Gastrocnemius medialis (tissue), 4 donors: ENCODE measurements at regions not wholly inside any gene's neighbourhood (a gene's known extent, or its start where the extent isn't known, plus 50 kb on each side); places are given as distances from the start of the nearest gene placed in this dataset.

Source experiments
- ATAC-seq, 2 donors: fragments of 150-250 bp; one replicate each; pipeline ENCODE4 v1.9.1; 2016
- DNase-seq, 2 donors: peaks; one replicate each; pipeline ENCODE4 v3.0.0-alpha.2; 2019
- H3K27ac ChIP-seq, 4 donors: fragments of 200-600 bp; sonication (generic); 1 replicate in 1 of 4; 2 replicates in 3 of 4; pipeline ENCODE4 v1.5.1; 2016 to 2018; ENCODE audit warnings: mild to moderate bottlenecking in 2 of 4, moderate library complexity in 1 of 4
- H3K27me3 ChIP-seq, 3 donors: fragments of 200-600 bp; sonication (generic) in 2 of 3; 1 replicate in 1 of 3; 2 replicates in 2 of 3; pipeline versions ENCODE4 v1.5.1 to v1.6.0; 2016 to 2019; ENCODE audit warnings: mild to moderate bottlenecking in 1 of 3, moderate library complexity in 1 of 3
- H3K36me3 ChIP-seq, 2 donors: fragments of 200-600 bp; sonication (generic) in 1 of 2; one replicate each; pipeline ENCODE4 v1.5.1; 2017 to 2018
- H3K4me1 ChIP-seq, 2 donors: fragments of 200-600 bp; sonication (generic) in 1 of 2; one replicate each; pipeline ENCODE4 v1.5.1; 2016 to 2017; ENCODE audit warnings: mild to moderate bottlenecking in 2 of 2
- H3K4me3 ChIP-seq, 4 donors: fragments of 200-600 bp; sonication (generic) in 3 of 4; 1 replicate in 1 of 4; 2 replicates in 3 of 4; pipeline ENCODE4 v1.5.1; 2016 to 2019; ENCODE audit warnings: mild to moderate bottlenecking in 2 of 4
- H3K9me3 ChIP-seq, 3 donors: fragments of 200-600 bp; sonication (generic) in 2 of 3; 1 replicate in 1 of 3; 2 replicates in 2 of 3; pipeline ENCODE4 v1.5.1; 2016 to 2019
- CTCF ChIP-seq, 5 experiments: fragments of 450-650 bp in 3 of 5; fragments of 200-600 bp in 2 of 5; sonication (generic) in 2 of 5; IDR thresholded peaks in 4 of 5; conservative IDR thresholded peaks in 1 of 5; 1 replicate in 4 of 5; 2 replicates in 1 of 5; pipeline ENCODE4 v1.5.1; 2016 to 2019; ENCODE audit warnings: antibody characterized with exemption in 5 of 5, mild to moderate bottlenecking in 3 of 5, moderate library complexity in 3 of 5
- POLR2A ChIP-seq, 2 donors: fragments of 450-650 bp; IDR thresholded peaks; one replicate each; pipeline ENCODE4 v1.6.1; 2017; ENCODE audit warnings: antibody characterized with exemption in 2 of 2, mild to moderate bottlenecking in 2 of 2, moderate library complexity in 2 of 2
- in situ Hi-C, 4 donors: fragments of 200-750 bp; cut with MboI; loops; one replicate each; pipeline versions ENCODE4 v1.15.0 to v1.8.0; 2017; ENCODE audit warnings: low sequenced_read_pairs in 4 of 4
- intact Hi-C: fragments of 100-400 bp; cut with DNase I; formaldehyde crosslinking; loops from one replicate; pipeline ENCODE4 v1.15.1; 2023; ENCODE audit warnings: low total_unique reads

GRCh38 chr1:101706366-101706765, 290.4 kb downstream of the OLFM3 start:
- H3K4me1 ChIP-seq = no peaks in the 10 kb centered on the region
- in situ Hi-C loops (no loop called here), intact Hi-C loops (no loop called here)
- TF ChIP-seq POLR2A (IDR thresholded peaks at IDR 0.05) (no peak), CTCF (IDR thresholded peaks at IDR 0.05 in 4 of 5, conservative IDR thresholded peaks at IDR 0.05 in 1 of 5) (no peak)
- H3K4me3 ChIP-seq = no peak overlapping the region
- no peaks in the 10 kb centered on the region for H3K27me3 ChIP-seq
- H3K36me3 ChIP-seq = no peaks in the 10 kb centered on the region
- ATAC-seq (no peak), DNase-seq (no peak)
- H3K27ac ChIP-seq = no peak overlapping the region
- H3K9me3 ChIP-seq = no peaks in the 10 kb centered on the region

- Histone ChIP-seq H3K4me3 (no peak overlapping the region), H3K27me3 (no peaks in the 10 kb centered on the region), H3K36me3 (no peaks in the 10 kb centered on the region), H3K27ac (no peak overlapping the region), H3K4me1 (no peaks in the 10 kb centered on the region), H3K9me3 (no peaks in the 10 kb centered on the region)
- DNase-seq = no peak
- in situ Hi-C loops = no loop called here
- intact Hi-C loops = no loop called here
- TF ChIP-seq CTCF (IDR thresholded peaks at IDR 0.05 in 4 of 5, conservative IDR thresholded peaks at IDR 0.05 in 1 of 5) (no peak), POLR2A (IDR thresholded peaks at IDR 0.05) (no peak)
- no peak for ATAC-seq
These were observed 287.0 kb downstream of the OLFM3 start for GRCh38 chr1:101709721-101710120.

GRCh38 chr1:101713760-101714159, 283.0 kb downstream of the OLFM3 start:
- Histone ChIP-seq H3K4me3 (no peak overlapping the region), H3K27me3 (no peaks in the 10 kb centered on the region), H3K27ac (no peak overlapping the region), H3K36me3 (no peaks in the 10 kb centered on the region), H3K4me1 (no peaks in the 10 kb centered on the region), H3K9me3 (no peaks in the 10 kb centered on the region)
- TF ChIP-seq POLR2A (IDR thresholded peaks at IDR 0.05) (no peak), CTCF (IDR thresholded peaks at IDR 0.05 in 4 of 5, conservative IDR thresholded peaks at IDR 0.05 in 1 of 5) (no peak)
- in situ Hi-C loops (no loop called here), intact Hi-C loops (no loop called here)
- ATAC-seq = no peak
- no peak for DNase-seq

- Histone ChIP-seq H3K27ac (no peak overlapping the region), H3K36me3 (no peaks in the 10 kb centered on the region), H3K27me3 (no peaks in the 10 kb centered on the region), H3K4me1 (no peaks in the 10 kb centered on the region), H3K9me3 (no peaks in the 10 kb centered on the region), H3K4me3 (no peak overlapping the region)
- TF ChIP-seq CTCF (IDR thresholded peaks at IDR 0.05 in 4 of 5, conservative IDR thresholded peaks at IDR 0.05 in 1 of 5) (no peak), POLR2A (IDR thresholded peaks at IDR 0.05) (no peak)
- DNase-seq (no peak), ATAC-seq (no peak)
- in situ Hi-C loops = no loop called here
- intact Hi-C loops = no loop called here
These were observed 273.3 kb downstream of the OLFM3 start for GRCh38 chr1:101723415-101723814.

- Histone ChIP-seq H3K9me3 (no peaks in the 10 kb centered on the region), H3K36me3 (no peaks in the 10 kb centered on the region), H3K4me1 (no peaks in the 10 kb centered on the region), H3K4me3 (no peak overlapping the region), H3K27ac (no peak overlapping the region), H3K27me3 (no peaks in the 10 kb centered on the region)
- no peak for ATAC-seq
- in situ Hi-C loops (no loop called here), intact Hi-C loops (no loop called here)
- TF ChIP-seq POLR2A (IDR thresholded peaks at IDR 0.05) (no peak), CTCF (IDR thresholded peaks at IDR 0.05 in 4 of 5, conservative IDR thresholded peaks at IDR 0.05 in 1 of 5) (no peak)
- no peak for DNase-seq
These were observed 268.7 kb downstream of the OLFM3 start for GRCh38 chr1:101728029-101728428.
